GM21723 (cell line): ENCODE measurements at regions not wholly inside any gene's neighbourhood (a gene's known extent, or its start where the extent isn't known, plus 50 kb on each side); places are given as distances from the start of the nearest gene placed in this dataset.

Experiments used
- ATAC-seq: cut with Tn5 transposase; IDR thresholded peaks from one replicate; pipeline ENCODE4 v1.9.1; 2021; ENCODE audit warnings: mild to moderate bottlenecking, moderate library complexity; ENCODE audit not compliant: unreplicated experiment

DNA sequence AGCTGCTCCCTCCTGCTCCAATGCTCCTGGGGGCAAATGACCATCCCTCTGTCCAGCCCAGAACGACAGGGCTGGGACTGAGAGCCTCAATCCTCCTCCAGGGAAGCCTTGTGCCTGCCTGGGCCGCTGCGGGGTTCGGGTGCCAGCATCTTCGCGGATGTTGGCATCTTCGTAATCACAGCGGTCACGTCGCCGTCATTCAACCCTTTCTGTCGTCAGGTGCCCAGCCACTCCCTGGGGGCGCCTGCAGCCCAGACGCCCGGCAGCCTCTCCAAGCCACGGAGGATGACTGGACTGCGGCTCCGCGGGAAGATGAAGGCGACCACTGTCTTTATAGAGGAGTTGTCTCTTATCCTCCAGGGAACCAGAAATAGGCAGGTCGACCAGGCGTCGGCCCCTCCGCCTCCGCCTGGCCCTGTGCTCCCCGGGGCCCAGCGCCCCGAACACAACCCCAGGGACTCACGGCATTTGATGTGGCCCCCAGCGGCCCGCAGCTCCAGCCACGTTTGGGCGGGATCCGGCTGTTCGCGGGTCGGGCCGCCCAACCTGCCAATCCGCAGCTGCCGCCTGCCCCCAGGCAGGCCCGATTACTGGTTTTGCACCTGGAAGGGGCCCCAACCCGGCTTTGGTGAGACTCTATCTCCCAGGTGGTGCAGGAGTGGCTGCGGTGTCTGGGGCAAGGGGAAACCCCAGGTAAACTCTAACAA lies 113.9 kb downstream of the THNSL2 start:
- ATAC-seq = no peak

DNA sequence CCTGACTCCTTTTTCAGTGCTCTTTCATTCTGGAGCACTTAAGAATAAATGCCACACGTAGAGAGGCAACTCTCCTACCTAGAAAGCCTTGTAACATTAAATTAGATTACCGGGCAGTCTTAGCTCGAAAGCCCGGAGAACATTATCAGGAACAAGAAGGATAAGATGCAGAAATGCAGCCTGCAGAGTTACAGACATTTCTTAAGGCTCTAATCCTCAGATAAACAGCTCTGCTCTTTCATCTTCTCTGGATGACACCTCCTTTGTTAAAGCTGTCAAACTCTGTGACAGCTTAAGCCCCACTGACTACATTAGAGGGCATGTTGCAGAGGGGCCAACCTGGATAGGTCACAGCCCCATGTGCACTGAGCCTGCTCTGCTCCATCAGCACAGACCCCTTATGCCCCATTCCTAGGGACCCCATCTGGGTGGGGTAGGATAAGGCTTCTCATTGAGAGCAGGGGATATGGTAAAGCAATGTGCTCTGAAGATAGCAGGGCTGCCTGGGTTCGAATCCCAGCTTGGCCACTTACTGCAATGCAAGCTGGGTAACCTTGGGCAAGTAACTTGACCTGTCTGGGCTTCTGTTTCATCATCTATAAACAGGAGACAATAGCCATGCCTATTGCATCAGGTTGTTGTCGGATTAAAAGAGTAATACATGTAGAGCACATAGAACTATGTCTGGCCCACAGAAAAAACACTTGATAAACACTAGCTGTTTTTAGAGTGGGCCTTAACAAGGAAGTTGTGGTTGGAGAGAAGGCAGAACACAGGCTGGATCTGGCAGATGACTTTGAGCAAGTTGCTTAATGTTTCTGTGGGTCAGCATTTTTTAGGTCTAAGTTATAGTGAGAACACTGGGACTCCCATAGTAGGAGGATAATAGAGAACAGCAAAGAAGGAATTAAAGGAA lies 111.4 kb downstream of the THNSL2 start:
- ATAC-seq = no peak

DNA sequence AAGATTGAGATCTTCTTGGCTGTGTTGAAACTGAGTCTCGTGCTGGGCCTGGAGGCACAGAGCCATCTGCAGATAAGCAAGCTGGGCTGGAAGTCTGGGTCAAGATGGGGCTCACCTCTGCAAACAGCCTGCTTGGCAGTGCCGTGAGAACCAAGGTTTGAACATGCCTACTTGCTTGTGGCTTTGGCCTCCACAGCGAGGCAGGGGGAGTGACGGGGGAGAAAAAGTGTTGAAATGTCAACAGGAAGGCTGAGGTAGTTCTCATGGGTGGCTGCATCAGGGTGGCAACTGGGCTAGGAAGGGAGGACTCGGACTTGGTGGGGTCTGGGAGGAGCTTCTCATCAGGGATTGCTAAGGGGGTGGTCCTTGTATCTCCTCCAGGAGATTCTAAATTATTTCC lies 99.7 kb downstream of the THNSL2 start:
- no peak for ATAC-seq

DNA sequence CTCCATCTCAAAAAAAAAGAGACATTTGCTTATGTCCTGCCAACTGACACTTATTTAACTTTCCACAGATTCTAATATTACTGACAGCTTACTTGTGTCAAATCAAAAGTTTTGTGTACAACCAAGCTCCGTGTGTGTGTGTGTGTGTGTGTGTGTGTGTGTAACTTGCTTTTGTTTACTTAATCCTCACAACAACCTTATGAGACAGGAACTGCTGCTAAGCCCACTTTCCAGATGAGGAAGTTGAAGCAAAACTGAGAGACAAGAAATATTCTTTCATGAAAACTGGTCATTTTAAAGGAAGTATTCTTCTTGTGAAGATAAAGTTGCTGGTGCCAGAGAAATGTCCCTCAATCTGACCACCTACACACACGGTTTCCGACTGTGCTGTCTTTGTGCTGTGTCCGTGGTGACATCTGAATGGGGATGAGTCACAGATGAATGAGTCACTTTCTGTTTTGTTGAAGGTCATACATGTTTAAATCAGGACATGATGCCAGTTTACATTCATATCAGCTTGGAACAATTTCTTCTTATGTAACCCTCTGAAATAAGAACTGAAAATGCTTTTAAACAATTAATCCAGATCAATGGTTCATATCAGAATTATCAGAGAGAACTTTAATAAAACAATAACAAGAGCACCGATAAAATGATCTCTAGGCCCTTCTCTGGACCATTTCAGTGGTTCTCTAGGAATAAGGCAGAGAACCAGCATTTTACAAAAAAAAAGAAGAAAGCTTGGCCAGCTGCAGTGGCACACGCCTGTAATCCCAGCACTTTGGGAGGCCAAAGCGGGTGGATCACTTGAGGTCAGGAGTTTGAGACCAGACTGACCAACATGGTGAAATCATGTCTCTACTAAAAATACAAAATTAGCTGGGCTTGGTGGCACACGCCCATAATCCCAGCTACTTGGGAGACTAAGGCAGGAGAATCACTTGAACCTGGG lies 95.5 kb downstream of the THNSL2 start:
- ATAC-seq = peak; percentile 83

DNA sequence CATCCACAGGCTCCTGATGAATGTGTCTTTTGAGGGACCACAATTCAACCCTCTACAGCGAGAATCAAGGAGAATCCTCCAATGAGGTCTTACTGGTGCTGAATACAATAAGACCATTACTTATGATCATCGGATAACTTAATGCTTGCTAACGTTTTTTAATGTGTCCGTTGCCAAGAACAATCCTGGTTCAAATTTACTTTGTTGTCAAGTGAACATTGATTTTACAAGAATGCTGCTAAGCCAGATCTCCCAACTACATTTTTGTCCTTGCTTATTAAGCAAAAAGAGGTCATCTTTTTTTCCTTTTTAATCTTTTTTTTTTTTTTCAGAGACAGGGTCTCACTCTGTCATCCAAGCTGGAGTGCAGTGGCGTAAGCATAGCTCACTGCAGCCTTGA lies 93.7 kb downstream of the THNSL2 start:
- ATAC-seq = no peak

DNA sequence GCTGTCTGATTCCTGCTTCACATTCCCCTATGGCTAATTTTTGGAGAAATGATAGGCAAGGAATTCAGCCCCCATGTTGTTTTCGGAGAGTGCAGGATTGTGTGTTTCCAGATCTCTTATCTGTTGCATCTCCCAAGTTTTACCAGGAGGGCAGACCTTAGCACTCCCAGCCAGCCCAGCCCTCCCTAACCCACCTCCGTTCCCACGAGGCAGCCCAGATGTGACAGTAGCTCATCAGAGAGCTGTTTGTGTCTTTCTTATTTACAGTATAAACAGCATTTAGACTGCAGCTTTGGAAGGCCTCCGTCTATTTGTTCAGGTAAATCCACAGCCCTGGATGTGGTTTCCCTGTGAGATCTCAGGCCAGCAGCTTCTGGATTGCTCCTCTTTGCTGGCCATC lies 91.6 kb downstream of the THNSL2 start:
- ATAC-seq = no peak

DNA sequence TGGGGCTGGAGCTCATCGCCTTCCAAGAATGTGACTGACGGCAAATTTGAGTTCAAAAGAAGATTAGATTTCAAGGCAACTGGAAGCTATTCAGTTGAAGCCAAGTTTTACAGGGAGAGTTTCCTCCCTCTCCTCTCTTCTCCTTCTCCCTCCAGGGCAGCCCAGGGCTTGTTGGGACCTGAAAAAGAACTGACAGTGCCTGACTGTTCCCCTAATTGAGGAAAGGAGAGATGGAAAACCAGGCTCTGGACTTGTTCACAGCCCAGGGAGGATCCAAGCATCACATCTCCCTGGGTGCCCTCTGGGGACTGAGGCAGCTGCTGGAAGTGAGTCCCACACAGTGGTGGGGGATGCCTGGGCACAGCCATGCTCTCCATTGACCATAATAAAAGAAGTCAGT lies 88.1 kb downstream of the THNSL2 start:
- ATAC-seq = no peak

DNA sequence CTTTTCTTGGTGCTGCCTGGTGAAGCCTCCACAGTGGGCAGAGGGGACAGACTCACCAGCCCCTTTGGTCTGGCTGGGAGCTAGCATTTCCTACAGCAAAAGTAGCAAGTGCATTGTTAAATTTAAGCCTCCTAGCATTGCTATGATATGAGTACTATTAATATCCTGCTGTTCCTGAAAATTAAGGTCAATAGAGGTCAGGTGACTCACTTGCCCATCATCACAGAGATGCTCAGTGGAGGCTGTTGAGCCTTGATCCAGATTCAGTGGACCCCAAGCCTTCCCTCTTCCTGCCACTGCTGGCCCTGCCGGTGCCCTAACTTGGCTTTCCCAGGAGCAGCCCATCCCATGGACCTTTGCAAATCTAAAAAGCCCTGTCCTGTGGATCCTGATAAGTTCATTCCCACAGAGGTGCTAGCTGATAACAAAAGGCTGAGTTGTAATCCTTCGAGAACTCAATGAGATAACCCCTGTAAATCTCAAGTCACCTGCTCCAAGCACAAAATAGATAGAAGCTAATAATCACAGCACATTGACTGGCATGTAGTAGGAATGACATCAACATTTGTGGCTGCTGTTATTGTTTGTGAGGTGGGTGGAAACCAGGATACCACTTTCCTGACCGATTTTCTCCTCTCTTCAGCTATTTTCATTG lies 84.4 kb downstream of the THNSL2 start:
- ATAC-seq = no peak

DNA sequence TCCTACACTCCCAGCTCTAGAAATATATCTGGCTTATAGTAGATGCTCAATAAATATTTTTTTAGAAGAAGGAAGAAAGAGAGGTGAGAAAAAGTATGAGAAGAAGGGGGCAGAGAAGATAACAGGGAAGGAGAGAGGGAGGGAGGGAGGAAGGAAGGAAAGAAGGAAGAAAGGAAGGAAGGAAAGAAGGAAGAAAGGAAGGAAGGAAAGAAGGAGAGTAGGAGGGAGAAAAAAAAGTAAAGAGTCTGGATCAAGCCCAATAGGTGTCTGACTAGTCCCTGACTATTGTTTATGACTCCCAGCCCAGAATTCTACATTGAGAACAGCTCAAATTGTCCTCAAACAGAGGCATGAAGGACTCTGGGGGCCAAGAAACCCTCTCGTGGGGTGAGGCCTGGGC lies 83.9 kb downstream of the THNSL2 start:
- no peak for ATAC-seq

DNA sequence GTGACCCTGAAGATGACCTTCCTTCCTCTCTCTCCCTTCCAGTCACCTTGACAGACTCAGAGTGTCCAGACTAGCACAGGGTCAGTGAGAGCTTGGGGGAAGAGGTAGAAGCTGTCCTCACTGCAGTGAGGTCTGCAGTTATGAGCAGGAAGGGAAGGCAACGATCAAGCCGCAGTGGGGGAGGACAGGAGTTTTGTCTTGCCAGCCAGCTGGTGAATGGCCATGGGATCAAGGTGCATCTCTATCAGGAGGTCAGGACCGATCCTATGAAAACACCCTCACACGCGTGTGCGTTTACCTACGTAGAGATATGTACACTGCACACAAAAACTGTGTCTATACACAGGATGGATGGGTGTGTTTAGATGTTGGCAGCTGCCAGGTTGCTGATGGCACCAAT lies 83.2 kb downstream of the THNSL2 start:
- ATAC-seq = no peak

DNA sequence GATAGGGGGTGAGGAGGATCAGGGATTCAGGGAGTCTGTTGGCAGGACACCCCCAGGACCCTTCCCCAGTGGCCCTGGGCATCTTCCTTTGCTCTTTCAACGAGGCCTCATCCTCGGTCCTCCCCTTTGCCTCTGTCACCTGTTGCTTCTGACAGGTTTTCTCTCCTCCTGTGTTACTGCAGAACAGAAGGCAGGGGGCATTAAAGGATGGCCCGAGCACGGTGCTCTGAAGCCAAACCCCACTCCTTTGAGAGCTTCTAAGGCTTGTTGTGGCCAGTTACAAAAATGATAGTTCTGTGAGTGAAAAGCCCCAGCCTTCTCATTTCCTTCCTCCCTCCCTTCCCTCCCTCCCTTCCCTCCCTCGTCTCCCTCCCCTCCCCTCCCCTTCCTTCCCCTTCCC lies 82.5 kb downstream of the THNSL2 start:
- no peak for ATAC-seq

DNA sequence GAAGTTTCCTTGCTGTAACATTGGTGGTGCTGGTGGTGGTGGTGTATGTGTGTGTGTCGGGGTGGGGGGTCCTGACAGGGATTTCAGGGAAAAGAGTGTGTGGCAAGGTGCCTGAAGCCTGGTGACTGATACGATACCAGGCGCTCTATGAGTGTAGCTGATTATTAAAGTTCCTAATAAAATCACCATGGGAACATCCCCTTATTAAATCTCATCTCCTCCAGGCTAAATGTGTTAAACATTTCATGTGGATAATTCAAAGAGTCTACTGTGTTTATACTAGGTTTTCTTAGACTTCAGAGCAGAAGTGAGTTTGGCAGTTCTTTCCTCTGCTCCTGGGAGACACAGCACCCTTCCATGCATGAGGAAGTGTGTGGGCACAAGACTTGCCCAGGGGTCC lies 82.0 kb downstream of the THNSL2 start:
- ATAC-seq = no peak

DNA sequence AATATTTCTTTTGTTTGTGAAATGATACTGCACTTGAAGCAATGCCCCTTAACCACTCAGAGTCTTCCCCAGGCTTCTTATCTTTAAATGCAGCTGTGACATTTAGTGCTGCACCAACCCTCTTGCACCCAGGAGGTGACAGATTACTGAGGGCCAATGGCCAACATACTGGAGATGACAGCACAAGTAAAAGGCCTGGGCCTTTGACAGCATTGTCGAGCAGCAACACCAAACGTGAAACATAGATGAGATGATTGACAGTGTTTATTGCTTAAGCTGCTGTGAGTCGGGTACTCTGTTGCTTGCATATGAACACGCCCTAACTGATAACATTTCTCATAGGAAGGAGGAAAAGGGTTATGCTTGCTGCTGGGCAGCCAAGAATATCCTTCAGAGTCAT lies 80.3 kb downstream of the THNSL2 start:
- no peak for ATAC-seq

DNA sequence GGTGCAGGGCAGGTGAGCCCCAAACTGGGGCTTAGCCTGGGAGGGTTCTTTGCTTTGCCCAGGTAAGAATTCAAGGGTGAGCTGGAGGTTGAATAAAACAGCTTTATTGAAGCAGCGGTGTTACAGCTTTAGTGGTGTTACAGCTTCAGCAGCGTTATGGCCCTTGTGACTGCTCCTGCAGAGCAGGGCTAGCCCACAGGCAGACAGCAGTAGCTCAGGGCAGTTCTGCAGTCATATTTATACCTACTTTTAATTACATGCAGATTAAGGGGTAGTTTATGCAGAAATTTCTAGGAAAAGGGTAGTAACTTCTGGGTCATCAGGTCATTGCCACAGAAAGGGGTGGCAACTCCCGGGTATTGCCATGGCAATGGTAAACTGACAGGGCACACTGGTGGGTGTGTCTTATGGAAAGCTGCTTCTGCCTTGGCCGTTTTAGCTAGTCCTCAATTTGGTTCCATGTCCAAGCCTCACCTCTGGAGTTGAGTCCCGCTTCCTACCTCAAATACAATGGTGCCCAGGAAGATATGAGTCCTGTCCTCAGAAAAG lies 78.2 kb downstream of the THNSL2 start:
- ATAC-seq = no peak

DNA sequence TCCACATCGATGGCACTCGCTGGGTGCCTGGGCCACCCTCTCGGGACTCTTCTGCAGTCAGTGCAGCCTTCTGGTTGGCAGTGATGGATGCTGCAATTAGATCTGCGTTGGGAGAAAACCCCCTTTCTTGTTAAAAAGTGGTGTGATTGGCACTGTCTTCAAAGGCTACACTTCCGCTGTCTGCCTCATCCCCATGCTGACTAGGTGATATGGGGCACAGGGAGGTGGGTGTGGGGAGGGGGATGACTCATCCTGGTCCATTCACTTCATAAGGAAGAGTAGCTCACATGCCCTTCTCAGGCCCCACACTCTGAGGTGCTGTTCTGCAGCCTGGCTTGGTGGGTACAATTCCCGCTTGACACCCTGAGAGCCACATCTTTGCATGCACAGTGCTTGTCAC lies 77.4 kb downstream of the THNSL2 start:
- no peak for ATAC-seq

DNA sequence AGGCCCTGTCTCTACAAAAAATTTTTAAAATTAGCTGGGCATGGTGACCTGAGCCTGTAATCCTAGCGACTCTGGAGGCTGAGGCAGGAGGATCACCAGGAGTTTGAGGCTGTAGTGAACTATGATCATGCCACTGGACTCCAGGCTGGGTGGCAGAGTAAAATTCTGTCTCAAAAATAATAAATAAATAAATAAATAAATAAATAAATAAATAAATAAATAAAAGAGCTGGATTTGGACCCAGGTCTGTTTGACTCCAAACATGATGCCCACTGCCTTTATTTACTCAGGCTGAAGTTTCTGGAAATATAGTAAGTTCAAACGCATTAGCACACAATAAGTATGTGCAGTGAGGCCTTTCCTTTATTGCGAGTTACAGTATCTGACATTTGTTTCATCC lies 75.0 kb downstream of the THNSL2 start:
- no peak for ATAC-seq

DNA sequence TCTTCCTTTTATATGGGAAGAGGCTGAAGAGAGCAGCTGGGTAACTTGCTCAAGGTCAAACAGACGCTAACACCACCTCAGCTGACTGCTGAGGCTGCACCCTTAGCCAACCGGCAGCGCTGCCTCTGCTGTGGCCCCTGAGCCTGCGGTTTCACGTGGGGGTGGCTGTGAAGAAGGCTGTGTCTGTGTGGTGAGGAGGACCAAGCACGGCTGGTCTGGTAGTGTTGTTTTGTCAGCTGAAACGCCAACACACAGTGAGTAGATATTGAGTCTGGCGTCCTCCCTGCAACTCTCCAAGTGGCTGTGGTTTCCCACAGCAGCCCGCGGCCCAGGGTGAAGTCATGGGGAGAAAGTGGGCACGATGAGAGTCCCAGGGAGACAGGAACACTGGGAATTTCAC lies 69.6 kb downstream of the THNSL2 start:
- ATAC-seq = no peak

DNA sequence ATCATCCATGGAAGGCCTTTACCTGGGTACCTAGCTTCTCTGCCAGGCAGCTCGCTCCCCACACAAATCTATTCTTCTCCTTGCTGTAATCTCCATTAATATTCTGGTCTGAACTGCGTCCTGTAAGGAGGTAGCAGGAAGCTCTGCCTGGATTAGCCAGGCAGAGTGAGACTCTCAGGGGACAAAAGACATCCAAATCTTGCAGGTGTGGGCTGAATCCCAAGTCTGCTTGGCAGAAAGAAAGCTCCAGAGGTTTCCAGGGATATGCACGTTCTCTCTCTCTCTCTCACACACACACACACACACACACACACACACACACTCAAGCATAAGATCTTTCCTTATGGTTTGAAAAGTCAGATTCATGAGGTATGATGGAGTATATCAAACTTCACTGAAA lies 66.5 kb downstream of the THNSL2 start:
- no peak for ATAC-seq
